GM18907 (cell line): ENCODE measurements at regions not wholly inside any gene's neighbourhood (a gene's known extent, or its start where the extent isn't known, plus 50 kb on each side); places are given as distances from the start of the nearest gene placed in this dataset.

Experiments
- ATAC-seq: cut with Tn5 transposase; IDR thresholded peaks from one replicate; pipeline ENCODE4 v1.9.1; 2021; ENCODE audit warnings: mild to moderate bottlenecking, moderate library complexity; ENCODE audit not compliant: unreplicated experiment

- no peak for ATAC-seq
Measured at GRCh38 chr22:47393191-47393590, 630.7 kb downstream of the TBC1D22A start.

- ATAC-seq = no peak
Measured at GRCh38 chr22:47392729-47393128, 630.3 kb downstream of the TBC1D22A start.

GRCh38 chr22:47392054-47392347 is 629.6 kb downstream of the TBC1D22A start:
- ATAC-seq = no peak

- no peak for ATAC-seq
Measured at GRCh38 chr22:47391169-47392053, 629.0 kb downstream of the TBC1D22A start.

- no peak for ATAC-seq
Measured at GRCh38 chr22:47390026-47390970, 627.8 kb downstream of the TBC1D22A start.

GRCh38 chr22:47389201-47389600 is 626.8 kb downstream of the TBC1D22A start:
- no peak for ATAC-seq

GRCh38 chr22:47388778-47389177 is 626.3 kb downstream of the TBC1D22A start:
- no peak for ATAC-seq

- ATAC-seq = no peak
Measured at GRCh38 chr22:47388331-47388730, 625.9 kb downstream of the TBC1D22A start.

- ATAC-seq = no peak
Measured at GRCh38 chr22:47386812-47387510, 624.5 kb downstream of the TBC1D22A start.

- no peak for ATAC-seq
Measured at GRCh38 chr22:47384977-47385376, 622.5 kb downstream of the TBC1D22A start.

- ATAC-seq = no peak
Measured at GRCh38 chr22:47382164-47382890, 619.9 kb downstream of the TBC1D22A start.

- no peak for ATAC-seq
Measured at GRCh38 chr22:47381240-47381639, 618.8 kb downstream of the TBC1D22A start.

GRCh38 chr22:47380692-47381091 is 618.2 kb downstream of the TBC1D22A start:
- ATAC-seq = no peak

- ATAC-seq = no peak
Measured at GRCh38 chr22:47379037-47379436, 616.6 kb downstream of the TBC1D22A start.

GRCh38 chr22:47377926-47378560 is 615.6 kb downstream of the TBC1D22A start:
- ATAC-seq = no peak

GRCh38 chr22:47376901-47377505 is 614.6 kb downstream of the TBC1D22A start:
- ATAC-seq = no peak

- no peak for ATAC-seq
Measured at GRCh38 chr22:47376322-47376700, 613.9 kb downstream of the TBC1D22A start.

- ATAC-seq = no peak
Measured at GRCh38 chr22:47375621-47376321, 613.3 kb downstream of the TBC1D22A start.
